Epithelial cell of proximal tubule (primary cell): ENCODE measurements at regions not wholly inside any gene's neighbourhood (a gene's known extent, or its start where the extent isn't known, plus 50 kb on each side); places are given as distances from the start of the nearest gene placed in this dataset.

Experiments used
- DNase-seq: peaks from one replicate; pipeline ENCODE4 v3.0.0-alpha.2; 2011; ENCODE audit warnings: low read depth
- H3K4me3 ChIP-seq: 2 replicates; pipeline ENCODE4 v1.5.1; 2011; ENCODE audit warnings: low read depth, mild to moderate bottlenecking, low read length
- CTCF ChIP-seq: conservative IDR thresholded peaks from 2 replicates; pipeline ENCODE4 v1.5.1; 2012; ENCODE audit warnings: low read depth, mild to moderate bottlenecking, low read length

GRCh38 chr1:173423291-173423690 is 53.8 kb upstream of the PRDX6 start:
- DNase-seq = no peak
- TF ChIP-seq CTCF = no peak
- no peak overlapping the region for H3K4me3 ChIP-seq

GRCh38 chr1:173424143-173424542 is 53.0 kb upstream of the PRDX6 start:
- no peak overlapping the region for H3K4me3 ChIP-seq
- TF ChIP-seq CTCF = no peak
- no peak for DNase-seq

DNA sequence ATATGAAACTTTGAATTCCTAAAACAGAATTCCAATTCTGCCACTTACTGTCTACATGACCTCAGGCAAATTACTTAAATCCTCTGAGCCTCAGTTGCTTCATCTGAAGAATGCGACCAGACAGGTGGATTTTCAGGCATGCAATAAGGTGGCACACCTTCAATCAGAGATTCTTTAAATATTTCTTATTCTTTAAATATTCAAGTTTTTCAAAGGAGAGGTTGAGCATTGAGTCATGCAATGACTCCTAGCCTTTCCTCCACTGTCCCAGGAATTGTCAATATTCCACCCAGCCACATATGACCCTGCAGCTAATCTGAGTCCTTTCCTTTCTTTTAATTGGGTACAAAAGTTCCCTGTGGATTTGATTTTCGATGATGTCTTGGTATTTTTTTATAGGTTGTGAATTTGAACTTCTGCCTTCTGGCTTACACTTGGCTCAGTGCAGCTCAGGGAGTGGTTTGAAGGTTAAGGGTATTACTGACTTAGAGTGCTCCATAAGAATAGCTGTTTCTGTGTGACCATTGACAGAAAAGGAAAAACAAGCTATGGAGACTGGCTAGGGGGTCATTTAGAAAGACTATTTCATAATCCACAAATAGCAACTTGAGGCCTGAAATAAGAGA is 52.2 kb upstream of the PRDX6 start:
- no peak for DNase-seq
- TF ChIP-seq CTCF = no peak
- no peak overlapping the region for H3K4me3 ChIP-seq

GRCh38 chr1:173426057-173426456 is 51.1 kb upstream of the PRDX6 start:
- no peak for TF ChIP-seq CTCF
- no peak overlapping the region for H3K4me3 ChIP-seq
- no peak for DNase-seq

DNA sequence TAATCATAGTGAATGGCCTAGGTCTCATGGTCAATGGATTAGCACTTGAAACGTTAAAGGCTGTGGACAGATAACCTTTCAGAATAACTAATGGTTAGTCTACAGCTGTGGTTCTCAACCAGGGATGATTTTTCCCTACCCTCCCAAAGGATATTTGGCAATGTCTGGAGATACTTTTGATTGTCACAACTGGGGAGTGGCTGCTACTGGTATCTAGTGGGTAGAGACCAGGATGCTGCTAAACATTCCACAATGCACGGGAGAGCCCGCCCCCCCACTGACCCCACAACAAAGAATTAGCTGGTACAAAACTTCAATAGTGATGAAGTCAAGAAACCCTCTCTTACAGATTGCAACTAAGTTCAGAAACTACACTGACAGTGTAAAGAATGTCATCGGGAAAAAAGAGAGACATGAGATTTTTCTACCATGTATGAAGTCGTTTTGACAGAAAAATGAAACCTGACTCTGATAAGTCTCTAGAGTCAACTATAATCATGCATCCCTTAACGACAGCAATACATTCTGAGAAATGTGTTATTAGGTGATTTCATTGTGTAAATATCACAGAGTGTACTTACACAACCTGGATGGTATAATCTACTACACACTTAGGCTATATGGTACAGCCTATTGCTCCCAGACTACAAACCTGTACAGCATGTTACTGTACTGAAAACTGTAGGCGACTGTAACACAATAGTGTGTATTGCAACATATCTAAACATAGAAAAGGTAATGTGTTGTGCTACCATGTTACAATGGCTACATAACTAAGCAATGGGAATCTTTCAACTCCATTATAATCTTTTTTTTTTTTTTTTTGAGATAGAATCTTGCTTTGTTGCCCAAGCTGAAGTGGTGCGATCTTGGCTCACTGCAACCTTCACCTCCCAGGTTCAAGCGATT is 49.7 kb upstream of the PRDX6 start:
- TF ChIP-seq CTCF = no peak
- no peak overlapping the region for H3K4me3 ChIP-seq
- DNase-seq = no peak
